ENCODE measurements at regions not wholly inside any gene's neighbourhood (a gene's known extent, or its start where the extent isn't known, plus 50 kb on each side); places are given as distances from the start of the nearest gene placed in this dataset.

- DNase-seq = no peak
Measured at GRCh38 chr5:34599471-34600117, 56.5 kb upstream of the RAI14 start.

- no peak for DNase-seq
Measured at GRCh38 chr5:34600118-34600493, 56.0 kb upstream of the RAI14 start.

- no peak for DNase-seq
Measured at GRCh38 chr5:34603378-34603777, 52.8 kb upstream of the RAI14 start.

- DNase-seq = no peak
Measured at GRCh38 chr5:34604119-34604675, 51.9 kb upstream of the RAI14 start.

GRCh38 chr5:34606101-34606500 lies 50.0 kb upstream of the RAI14 start:
- no peak for DNase-seq

All from NCI-H2171 (cell line).